Astrocyte (in vitro differentiated cells and primary cell): ENCODE measurements at regions not wholly inside any gene's neighbourhood (a gene's known extent, or its start where the extent isn't known, plus 50 kb on each side); places are given as distances from the start of the nearest gene placed in this dataset.

Experiments
- EZH2 ChIP-seq: IDR thresholded peaks from 2 replicates; pipeline ENCODE4 v1.6.1; 2012; ENCODE audit warnings: mild to moderate bottlenecking, low read length, inconsistent platforms; ENCODE audit not compliant: insufficient read depth
- TF ChIP-seq, protein P1 (sequence below): IDR thresholded peaks from 2 replicates; pipeline ENCODE4 v1.5.1; 2011; ENCODE audit warnings: low read depth, mild to moderate bottlenecking, inconsistent platforms, low read length, moderate library complexity; ENCODE audit not compliant: insufficient read depth

DNA sequence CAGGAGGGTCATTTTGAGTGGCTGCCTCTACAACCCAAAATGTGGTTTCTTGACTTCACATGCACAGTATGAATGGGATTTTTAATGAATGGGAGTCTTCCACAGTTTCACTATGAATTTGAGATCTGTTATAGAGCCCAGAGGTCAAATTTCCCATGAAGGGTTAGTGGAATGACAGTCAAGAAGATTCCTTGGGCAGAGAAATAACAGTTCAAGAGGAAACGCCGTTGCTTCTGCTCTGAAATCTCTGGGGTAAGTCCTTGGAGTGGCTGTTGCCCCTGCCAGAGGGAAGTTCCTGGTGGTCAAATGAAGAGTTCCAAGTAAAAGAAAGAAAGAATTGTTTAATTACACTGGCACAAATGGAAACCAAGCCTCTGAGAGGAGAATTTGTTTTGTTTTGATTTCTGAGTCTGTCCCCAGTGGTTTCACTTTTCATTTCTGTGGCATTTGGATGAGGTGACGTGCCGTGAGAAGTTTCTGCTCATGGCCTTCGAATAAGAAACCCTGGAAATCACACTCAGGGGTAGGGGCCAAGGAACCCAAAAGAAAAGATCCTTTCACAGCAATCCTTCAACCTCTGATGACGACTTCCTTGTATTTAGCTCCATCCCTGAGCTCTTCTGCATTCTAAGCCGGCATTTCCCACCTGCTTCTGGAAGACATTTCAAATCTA lies 77.5 kb upstream of the IL12A start:
- TF ChIP-seq, protein P1, sequence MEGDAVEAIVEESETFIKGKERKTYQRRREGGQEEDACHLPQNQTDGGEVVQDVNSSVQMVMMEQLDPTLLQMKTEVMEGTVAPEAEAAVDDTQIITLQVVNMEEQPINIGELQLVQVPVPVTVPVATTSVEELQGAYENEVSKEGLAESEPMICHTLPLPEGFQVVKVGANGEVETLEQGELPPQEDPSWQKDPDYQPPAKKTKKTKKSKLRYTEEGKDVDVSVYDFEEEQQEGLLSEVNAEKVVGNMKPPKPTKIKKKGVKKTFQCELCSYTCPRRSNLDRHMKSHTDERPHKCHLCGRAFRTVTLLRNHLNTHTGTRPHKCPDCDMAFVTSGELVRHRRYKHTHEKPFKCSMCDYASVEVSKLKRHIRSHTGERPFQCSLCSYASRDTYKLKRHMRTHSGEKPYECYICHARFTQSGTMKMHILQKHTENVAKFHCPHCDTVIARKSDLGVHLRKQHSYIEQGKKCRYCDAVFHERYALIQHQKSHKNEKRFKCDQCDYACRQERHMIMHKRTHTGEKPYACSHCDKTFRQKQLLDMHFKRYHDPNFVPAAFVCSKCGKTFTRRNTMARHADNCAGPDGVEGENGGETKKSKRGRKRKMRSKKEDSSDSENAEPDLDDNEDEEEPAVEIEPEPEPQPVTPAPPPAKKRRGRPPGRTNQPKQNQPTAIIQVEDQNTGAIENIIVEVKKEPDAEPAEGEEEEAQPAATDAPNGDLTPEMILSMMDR, result no peak
- TF ChIP-seq EZH2, result no peak
